PC-9 (cell line): ENCODE measurements at regions not wholly inside any gene's neighbourhood (a gene's known extent, or its start where the extent isn't known, plus 50 kb on each side); places are given as distances from the start of the nearest gene placed in this dataset.

Source experiments
- CTCF ChIP-seq: fragments of 200-600 bp; sonication (generic); conservative IDR thresholded peaks from 2 replicates; pipeline ENCODE4 v1.6.1; 2017; ENCODE audit warnings: mixed run types, antibody characterized with exemption, mild to moderate bottlenecking, moderate library complexity
- EZH2 ChIP-seq: fragments of 200-600 bp; sonication (generic); IDR thresholded peaks from 2 replicates; pipeline ENCODE4 v1.8.0; 2017; ENCODE audit warnings: antibody characterized with exemption, low read depth

GRCh38 chr5:8341406-8341805 is 472.5 kb downstream of the MTRR start:
- TF ChIP-seq CTCF (no peak), EZH2 (no peak)
